H9 (cell line): ENCODE measurements at regions not wholly inside any gene's neighbourhood (a gene's known extent, or its start where the extent isn't known, plus 50 kb on each side); places are given as distances from the start of the nearest gene placed in this dataset.
A peak's percentile ranks its signal among the peaks of the same experiment; 100 is the strongest.

Experiments
- DNase-seq: peaks from one replicate; pipeline ENCODE4 v3.0.0-alpha.2; 2017
- H2AFZ ChIP-seq: one replicate; pipeline ENCODE4 v1.6.1; 2013; ENCODE audit warnings: mild to moderate bottlenecking, low read length, control low read depth, moderate library complexity
- H2AK5ac ChIP-seq: 2 replicates; pipeline ENCODE4 v1.6.1; 2013; ENCODE audit warnings: low read length, control low read depth, mixed read lengths; ENCODE audit not compliant: insufficient read length
- H2BK120ac ChIP-seq: one replicate; pipeline ENCODE4 v1.6.1; 2013; ENCODE audit warnings: low read depth, mild to moderate bottlenecking, low read length, control low read depth, inconsistent platforms; ENCODE audit not compliant: poor library complexity, severe bottlenecking
- H2BK12ac ChIP-seq: 2 replicates; pipeline ENCODE4 v1.6.1; 2013; ENCODE audit warnings: low read length, control low read depth, mixed read lengths, low read depth; ENCODE audit not compliant: insufficient read length
- H2BK15ac ChIP-seq: 2 replicates; pipeline ENCODE4 v1.6.1; 2013; ENCODE audit warnings: low read depth, low read length, control low read depth
- H2BK20ac ChIP-seq: one replicate; pipeline ENCODE4 v1.6.1; 2013; ENCODE audit warnings: low read depth, mild to moderate bottlenecking, low read length, control low read depth, inconsistent platforms; ENCODE audit not compliant: poor library complexity, severe bottlenecking
- H2BK5ac ChIP-seq: 2 replicates; pipeline ENCODE4 v1.6.1; 2013; ENCODE audit warnings: low read length, control low read depth, mixed read lengths; ENCODE audit not compliant: insufficient read length
- H3K14ac ChIP-seq: 2 replicates; pipeline ENCODE4 v1.6.1; 2013; ENCODE audit warnings: low read length, control low read depth; ENCODE audit not compliant: insufficient read depth
- H3K18ac ChIP-seq: 2 replicates; pipeline ENCODE4 v1.6.1; 2013; ENCODE audit warnings: low read depth, mild to moderate bottlenecking, mixed read lengths, low read length, control low read depth; ENCODE audit not compliant: insufficient read length
- H3K23ac ChIP-seq: 2 replicates; pipeline ENCODE4 v1.6.1; 2013; ENCODE audit warnings: low read length, control low read depth, mixed read lengths, low read depth; ENCODE audit not compliant: insufficient read length
- H3K23me2 ChIP-seq: 2 replicates; pipeline ENCODE4 v1.6.1; 2013; ENCODE audit warnings: low read depth, mild to moderate bottlenecking, mixed read lengths, low read length, control low read depth; ENCODE audit not compliant: insufficient read length, poor library complexity, severe bottlenecking
- H3K27ac ChIP-seq: 2 replicates; pipeline ENCODE4 v1.5.1; 2013; ENCODE audit warnings: low read length, control low read depth, mixed read lengths, low read depth; ENCODE audit not compliant: insufficient read length
- H3K27me3 ChIP-seq: 2 replicates; pipeline ENCODE4 v1.6.1; 2013; ENCODE audit warnings: low read length, control low read depth, inconsistent platforms; ENCODE audit not compliant: insufficient read depth
- H3K4ac ChIP-seq: 2 replicates; pipeline ENCODE4 v1.6.1; 2013; ENCODE audit warnings: low read depth, mild to moderate bottlenecking, control low read depth, inconsistent platforms, low read length, moderate library complexity
- H3K4me1 ChIP-seq: 2 replicates; pipeline ENCODE4 v1.6.1; 2013; ENCODE audit warnings: low read length, control low read depth, inconsistent platforms; ENCODE audit not compliant: insufficient read depth
- H3K4me2 ChIP-seq: 2 replicates; pipeline ENCODE4 v1.6.1; 2013; ENCODE audit warnings: low read length, control low read depth, mixed read lengths; ENCODE audit not compliant: insufficient read length, insufficient read depth
- H3K56ac ChIP-seq: 2 replicates; pipeline ENCODE4 v1.6.1; 2013; ENCODE audit warnings: low read depth, mild to moderate bottlenecking, mixed read lengths, low read length, control low read depth; ENCODE audit not compliant: insufficient read length
- H3K79me1 ChIP-seq: 2 replicates; pipeline ENCODE4 v1.6.1; 2013; ENCODE audit warnings: low read depth, mild to moderate bottlenecking, moderate library complexity, low read length, control low read depth, inconsistent platforms; ENCODE audit not compliant: insufficient read depth, poor library complexity, severe bottlenecking
- H3K79me2 ChIP-seq: 2 replicates; pipeline ENCODE4 v1.6.1; 2013; ENCODE audit warnings: low read length, control low read depth, inconsistent platforms; ENCODE audit not compliant: insufficient read depth
- H3K9ac ChIP-seq: 2 replicates; pipeline ENCODE4 v1.6.1; 2013; ENCODE audit warnings: low read length, control low read depth, mixed read lengths; ENCODE audit not compliant: insufficient read length; ENCODE audit errors: extremely low read depth
- H3K9me3 ChIP-seq: one replicate; pipeline ENCODE4 v1.6.1; 2013; ENCODE audit warnings: low read depth, low read length, inconsistent platforms; ENCODE audit not compliant: control insufficient read depth
- H3T11ph ChIP-seq: one replicate; pipeline ENCODE4 v1.6.1; 2013; ENCODE audit warnings: mild to moderate bottlenecking, low read length, control low read depth, inconsistent platforms
- H4K20me1 ChIP-seq: one replicate; pipeline ENCODE4 v1.6.1; 2013; ENCODE audit not compliant: control insufficient read depth, insufficient read length, insufficient read depth
- H4K5ac ChIP-seq: 2 replicates; pipeline ENCODE4 v1.6.1; 2013; ENCODE audit warnings: low read depth, mild to moderate bottlenecking, mixed read lengths, low read length, control low read depth; ENCODE audit not compliant: insufficient read length
- H4K8ac ChIP-seq: replicated peaks from 2 replicates; pipeline ENCODE4 v1.6.1; 2013; ENCODE audit warnings: low read length, control low read depth, mixed read lengths, low read depth; ENCODE audit not compliant: insufficient read length
- H4K91ac ChIP-seq: 2 replicates; pipeline ENCODE4 v1.6.1; 2013; ENCODE audit warnings: low read depth, mild to moderate bottlenecking, moderate library complexity, mixed read lengths, low read length, control low read depth; ENCODE audit not compliant: insufficient read length
- H3K27ac Mint-ChIP-seq, 3 experiments: 2 replicates in 2 of 3; 3 replicates in 1 of 3; pipeline ENCODE4 v1.8.0; 2020 to 2021; ENCODE audit warnings: mixed read lengths in 3 of 3, mild to moderate bottlenecking in 1 of 3, moderate library complexity in 1 of 3
- H3K27me3 Mint-ChIP-seq: 2 replicates; pipeline ENCODE4 v1.8.0; 2021; ENCODE audit warnings: low read depth, mild to moderate bottlenecking, moderate library complexity, mixed read lengths
- H3K36me3 Mint-ChIP-seq, 3 experiments: 2 replicates in 2 of 3; 3 replicates in 1 of 3; pipeline ENCODE4 v1.8.0; 2020 to 2021; ENCODE audit warnings: low read depth in 3 of 3, mixed read lengths in 3 of 3; ENCODE audit not compliant: insufficient read depth in 1 of 3
- H3K4me1 Mint-ChIP-seq, 2 experiments: 2 replicates each; pipeline ENCODE4 v1.8.0; 2020; ENCODE audit warnings: mixed read lengths in 2 of 2
- H3K4me3 Mint-ChIP-seq, 2 experiments: 2 replicates in 1 of 2; 3 replicates in 1 of 2; pipeline ENCODE4 v1.8.0; 2020 to 2021; ENCODE audit warnings: mild to moderate bottlenecking in 2 of 2, mixed read lengths in 2 of 2, moderate library complexity in 1 of 2
- H3K9me3 Mint-ChIP-seq, 2 experiments: 2 replicates in 1 of 2; 3 replicates in 1 of 2; pipeline ENCODE4 v1.8.0; 2020; ENCODE audit warnings: mild to moderate bottlenecking in 2 of 2, mixed read lengths in 2 of 2, moderate library complexity in 1 of 2
- CTCF ChIP-seq: fragments of 200-600 bp; sonication (generic); conservative IDR thresholded peaks from 3 replicates; pipeline ENCODE4 v1.8.0; 2021; ENCODE audit warnings: antibody characterized with exemption, mild to moderate bottlenecking
- WGBS: extraction: QIAGEN DNeasy Blood & Tissue Kit; methylation state at CpG from one replicate; pipeline ENCODE4 v1.1.7; 2013; ENCODE audit warnings: missing lambda C conversion rate, low lambda C conversion rate, mixed read lengths; ENCODE audit not compliant: insufficient read length; ENCODE audit errors: extremely low coverage; 5-methylcytosine and 5-hydroxymethylcytosine counted together

- peak; percentile 85 for TF ChIP-seq CTCF
- H3K4me1 Mint-ChIP-seq: no peaks in the 10 kb centered on the region
Measured at GRCh38 chr6:19472850-19473249, 364.3 kb upstream of the ID4 start.

More at GRCh38 chr6:19472850-19473249, 364.3 kb upstream of the ID4 start:
- Histone ChIP-seq H3K4me2 (no peak overlapping the region), H3K79me1 (no peaks in the 10 kb centered on the region), H3K23ac (no peak overlapping the region), H3T11ph (no peak overlapping the region), H3K4me1 (no peaks in the 10 kb centered on the region), H4K91ac (no peak overlapping the region), H3K79me2 (no peaks in the 10 kb centered on the region), H3K23me2 (no peaks in the 10 kb centered on the region), H2AFZ (no peak overlapping the region), H2AK5ac (no peak overlapping the region), H3K9ac (no peak overlapping the region), H3K14ac (no peak overlapping the region), H3K9me3 (no peaks in the 10 kb centered on the region), H4K5ac (no peak overlapping the region), H3K27me3 (no peaks in the 10 kb centered on the region), H3K4ac (no peak overlapping the region), H3K27ac (no peak overlapping the region), H4K8ac (no peak overlapping the region), H2BK12ac (no peak overlapping the region), H2BK15ac (no peak overlapping the region), H2BK120ac (no peak overlapping the region), H3K56ac (no peak overlapping the region), H2BK5ac (no peak overlapping the region), H4K20me1 (no peaks in the 10 kb centered on the region), H2BK20ac (no peak overlapping the region), H3K18ac (no peak overlapping the region)
- no peak overlapping the region for H3K27ac Mint-ChIP-seq
- H3K36me3 Mint-ChIP-seq: peaks cover 8 to 28% (median 16%) of the 10 kb centered on the region in 3 experiments
- no CpG with 5 or more reads among the region's 4 CpGs for WGBS
- no peaks in the 10 kb centered on the region for H3K27me3 Mint-ChIP-seq
- H3K4me3 Mint-ChIP-seq: no peak overlapping the region
- peaks cover 18 to 31% of the 10 kb centered on the region in 2 experiments for H3K9me3 Mint-ChIP-seq
- DNase-seq: peak; percentile 46
